SW 1271 (cell line): ENCODE measurements at regions not wholly inside any gene's neighbourhood (a gene's known extent, or its start where the extent isn't known, plus 50 kb on each side); places are given as distances from the start of the nearest gene placed in this dataset.

Experiments
- DNase-seq, 2 experiments: peaks; one replicate each; lab custom pipeline; 2025; lab: John Stamatoyannopoulos, UW

DNA sequence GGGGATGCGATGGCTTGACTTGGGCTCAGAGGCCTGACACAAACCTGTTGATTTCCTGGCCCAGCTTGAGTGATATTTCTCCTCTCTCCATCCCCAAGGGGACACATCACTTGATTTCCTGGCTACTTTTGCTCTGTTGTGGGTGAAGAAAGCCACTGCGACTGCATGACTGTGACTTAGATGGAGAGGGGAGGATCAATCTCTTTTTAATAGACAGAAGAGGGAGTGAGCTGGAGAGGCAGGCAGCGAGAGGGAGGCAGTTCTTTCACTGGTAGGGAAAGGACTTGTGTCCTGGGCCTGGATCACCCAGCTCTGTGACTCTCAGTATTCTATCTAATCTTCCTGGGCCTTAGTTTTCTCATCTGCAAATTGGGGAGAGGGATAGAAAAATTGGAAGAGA, 189.8 kb upstream of the RGMA start:
- DNase-seq = no peak

DNA sequence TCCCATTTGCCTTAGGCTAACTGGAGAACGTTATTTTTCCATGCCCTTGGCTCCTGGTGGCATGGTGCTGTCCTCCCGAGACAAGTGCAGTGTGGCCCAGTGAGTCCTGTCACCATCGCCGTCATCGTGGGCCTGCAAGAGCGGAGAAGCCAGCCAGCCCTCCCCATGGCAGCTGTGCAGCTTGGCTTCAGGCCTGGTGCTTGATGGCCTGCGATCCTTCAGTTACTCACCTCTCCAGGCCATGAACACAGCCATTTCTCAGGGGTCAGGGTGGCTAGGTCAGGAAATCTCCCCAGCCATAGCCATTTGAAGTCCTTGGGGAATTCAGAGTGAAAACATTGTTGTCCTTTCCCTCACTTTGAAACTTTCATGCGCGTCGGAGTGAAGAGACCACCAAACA, 189.0 kb upstream of the RGMA start:
- no peak for DNase-seq

DNA sequence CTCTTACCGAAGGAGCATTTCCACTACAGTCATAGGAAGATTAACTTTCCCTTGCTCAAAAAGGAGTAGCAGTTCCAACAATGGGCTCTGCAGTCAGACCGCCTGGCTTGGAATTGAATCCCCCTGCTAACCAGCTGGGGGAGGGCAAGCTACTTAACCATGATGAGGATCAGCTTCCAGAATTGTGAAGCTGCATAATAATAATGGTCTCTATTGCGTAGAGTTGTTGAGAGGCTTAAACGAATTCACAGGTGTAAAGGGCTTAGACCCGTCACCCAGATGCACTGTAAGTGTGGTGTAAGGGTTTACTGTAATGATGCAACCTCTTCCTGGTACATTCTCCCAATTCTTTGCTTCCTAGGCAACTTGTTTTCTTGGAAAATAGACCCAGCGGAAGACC, 185.2 kb upstream of the RGMA start:
- DNase-seq = no peak

DNA sequence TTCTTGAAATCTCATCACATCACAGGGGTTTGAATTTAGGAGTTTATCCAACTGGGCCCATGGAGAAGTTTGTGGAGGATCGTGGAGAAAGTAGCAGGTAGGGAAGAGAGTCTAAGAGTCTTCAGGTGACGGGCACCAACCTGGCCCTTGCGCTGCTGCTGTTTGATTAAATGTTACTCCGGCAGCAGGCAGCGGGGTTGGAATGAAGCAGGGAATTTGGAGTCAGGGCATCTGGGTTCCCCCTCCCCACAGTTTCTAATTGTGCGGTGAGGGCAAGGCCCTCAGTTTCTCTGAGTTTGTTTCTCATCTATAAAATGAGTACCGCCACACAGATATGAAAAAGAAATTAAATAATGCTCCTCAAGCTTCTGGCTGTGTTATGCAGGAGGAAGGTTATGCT, 182.9 kb upstream of the RGMA start:
- DNase-seq = no peak

GRCh38 chr15:93270937-93271467, 182.0 kb upstream of the RGMA start:
- no peak for DNase-seq

DNA sequence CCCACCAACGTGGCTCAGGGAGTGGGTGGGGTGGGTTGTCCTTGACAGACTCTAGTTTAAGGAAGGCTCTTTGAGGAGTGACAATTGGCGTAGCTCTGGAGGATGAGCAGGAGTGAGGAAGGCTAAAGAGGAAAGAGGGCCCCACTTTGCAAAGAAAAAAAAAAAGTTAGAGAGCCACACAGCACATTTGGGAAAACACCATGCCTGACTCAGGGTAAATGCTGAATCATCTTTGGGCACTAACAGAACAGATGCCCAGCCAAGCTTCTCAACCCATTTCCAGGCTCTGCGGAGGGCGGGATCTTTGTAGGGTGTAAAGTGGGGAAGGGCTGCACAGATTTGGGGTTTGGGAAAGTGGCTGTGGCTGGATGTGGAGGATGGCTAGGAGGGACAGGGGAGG, 179.1 kb upstream of the RGMA start:
- DNase-seq = no peak

GRCh38 chr15:93266291-93266690, 177.3 kb upstream of the RGMA start:
- no peak for DNase-seq

- no peak for DNase-seq
Measured at GRCh38 chr15:93265111-93265556, 176.1 kb upstream of the RGMA start.

- DNase-seq = no peak
Measured at GRCh38 chr15:93261845-93262244, 172.8 kb upstream of the RGMA start.

DNA sequence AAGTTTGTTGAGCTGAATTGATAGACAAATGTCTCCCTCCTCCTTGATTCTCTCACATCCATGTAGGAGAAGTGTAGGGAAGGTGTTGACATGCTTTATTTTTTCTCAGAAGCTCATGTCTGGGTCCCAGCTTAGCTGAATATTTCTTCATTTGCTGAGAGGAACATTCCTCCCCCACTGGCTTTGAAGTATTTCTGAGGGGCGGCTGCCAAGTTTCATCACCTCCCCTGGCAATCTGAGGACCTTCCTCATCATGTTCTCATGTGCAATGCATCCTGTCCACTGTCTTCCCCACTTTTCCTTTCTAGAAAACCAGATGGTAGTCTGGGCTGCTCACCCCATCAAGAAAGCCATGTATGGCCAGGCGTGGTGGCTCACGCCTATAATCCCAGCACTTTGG, 168.9 kb upstream of the RGMA start:
- DNase-seq = no peak

DNA sequence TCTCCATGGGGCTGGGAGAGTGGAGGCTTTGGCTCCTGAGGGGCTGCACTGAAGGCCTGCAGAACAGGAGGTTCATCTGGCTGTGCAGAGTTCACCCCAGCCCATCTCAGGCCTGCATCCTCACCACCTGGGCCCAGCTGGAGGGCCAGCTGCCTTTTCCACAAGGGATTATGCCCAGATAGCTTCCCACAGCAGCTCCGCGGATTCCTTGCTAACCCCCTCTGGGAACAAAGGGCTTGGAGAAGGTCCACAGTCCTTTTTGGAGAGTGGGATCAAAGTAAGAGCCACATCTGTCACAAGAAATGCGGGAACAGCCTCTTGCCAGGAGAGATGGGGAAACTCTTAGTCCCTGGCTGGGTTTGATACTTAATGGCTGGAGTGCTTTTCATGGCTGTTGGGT, 164.7 kb upstream of the RGMA start:
- DNase-seq = no peak

GRCh38 chr15:93252780-93253179, 163.8 kb upstream of the RGMA start:
- DNase-seq = no peak

- DNase-seq = no peak
Measured at GRCh38 chr15:93250950-93251349, 161.9 kb upstream of the RGMA start.

DNA sequence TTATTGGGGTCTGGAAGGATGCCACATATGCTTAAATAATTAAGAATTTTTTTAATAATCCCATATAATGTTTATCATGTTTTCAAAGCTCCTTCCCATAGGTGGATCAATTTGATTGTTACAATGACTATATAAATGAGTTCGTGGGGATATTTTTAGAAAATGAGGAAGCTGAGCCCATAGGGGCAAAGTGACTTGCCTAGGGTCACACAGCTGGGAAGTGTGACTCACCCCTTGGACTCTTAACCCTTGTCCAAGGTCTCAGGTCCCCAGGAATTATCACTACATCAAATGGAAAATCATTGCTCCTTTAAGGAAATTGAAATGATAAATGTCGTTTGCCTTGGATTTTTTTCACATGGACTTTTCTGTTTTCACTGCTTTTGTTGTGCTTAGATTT, 161.2 kb upstream of the RGMA start:
- no peak for DNase-seq

DNA sequence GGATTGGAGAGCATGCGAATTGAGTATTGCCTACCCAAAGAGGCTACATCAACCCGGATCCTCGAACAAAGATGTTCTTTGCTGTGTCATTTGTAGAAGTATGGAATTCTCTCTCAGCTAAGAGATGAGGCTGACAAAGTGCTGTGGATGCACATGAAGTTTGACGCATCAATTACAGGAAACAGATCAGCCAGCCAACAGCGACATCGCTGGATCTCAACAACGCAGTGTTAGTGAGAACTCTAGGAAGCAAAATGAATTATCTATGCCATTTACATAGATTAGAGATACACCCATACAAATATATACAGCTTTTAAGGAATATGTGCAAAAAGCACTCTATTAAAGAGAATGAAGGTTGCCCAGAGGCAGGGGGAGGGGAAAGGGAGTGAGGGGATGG, 160.6 kb upstream of the RGMA start:
- DNase-seq = no peak

GRCh38 chr15:93247466-93248121, 158.6 kb upstream of the RGMA start:
- no peak for DNase-seq

GRCh38 chr15:93246266-93247242, 157.5 kb upstream of the RGMA start:
- no peak for DNase-seq

DNA sequence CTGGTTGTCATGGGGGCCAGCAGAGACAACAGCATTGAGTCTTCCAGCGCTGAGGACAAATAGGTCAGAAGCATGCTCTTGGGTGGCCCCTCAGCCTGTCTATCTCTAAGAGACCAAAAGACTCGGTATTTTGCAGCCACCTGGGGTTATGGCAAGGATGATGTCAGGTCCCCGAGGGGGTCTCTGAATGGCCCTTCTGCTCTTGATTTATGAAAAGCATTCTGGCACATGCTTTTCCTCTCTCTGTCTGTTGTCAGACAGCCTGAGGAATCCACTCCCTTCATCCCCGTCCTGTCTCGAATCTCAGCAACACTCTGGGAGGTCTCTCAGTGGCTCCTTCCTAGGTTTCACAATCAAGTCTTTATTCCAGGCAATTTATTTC, 156.6 kb upstream of the RGMA start:
- no peak for DNase-seq

- no peak for DNase-seq
Measured at GRCh38 chr15:93244696-93245660, 156.0 kb upstream of the RGMA start.

DNA sequence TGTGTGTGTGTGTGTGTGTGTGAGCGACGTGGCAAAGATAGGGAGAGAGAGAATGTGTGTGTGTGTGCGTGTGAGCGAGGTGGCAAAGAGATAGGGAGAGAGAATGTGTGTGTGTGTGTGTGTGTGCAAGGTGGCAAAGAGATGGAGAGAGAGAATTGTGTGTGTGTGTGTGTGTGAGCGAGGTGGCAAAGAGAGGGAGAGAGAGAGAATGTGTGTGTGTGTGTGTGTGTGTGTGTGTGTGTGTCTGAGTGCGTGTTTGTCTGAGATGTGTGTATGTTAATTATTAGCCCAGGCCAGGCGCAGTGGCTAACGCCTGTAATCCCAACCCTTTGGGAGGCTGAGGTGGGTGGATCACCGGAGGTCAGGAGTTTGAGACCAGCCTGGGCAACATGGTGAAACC, 154.6 kb upstream of the RGMA start:
- DNase-seq = no peak

GRCh38 chr15:93241696-93242585, 152.9 kb upstream of the RGMA start:
- no peak for DNase-seq
